GM10266 (cell line): ENCODE measurements at regions not wholly inside any gene's neighbourhood (a gene's known extent, or its start where the extent isn't known, plus 50 kb on each side); places are given as distances from the start of the nearest gene placed in this dataset.

Source experiments
- DNase-seq: peaks from one replicate; pipeline ENCODE4 v3.0.0; 2012; ENCODE audit errors: extremely low spot score
- CTCF ChIP-seq: IDR thresholded peaks from 2 replicates; pipeline ENCODE4 v1.5.1; 2012; ENCODE audit warnings: mild to moderate bottlenecking, low read depth; ENCODE audit not compliant: control insufficient read depth, insufficient read depth; ENCODE audit errors: missing control alignments

DNA sequence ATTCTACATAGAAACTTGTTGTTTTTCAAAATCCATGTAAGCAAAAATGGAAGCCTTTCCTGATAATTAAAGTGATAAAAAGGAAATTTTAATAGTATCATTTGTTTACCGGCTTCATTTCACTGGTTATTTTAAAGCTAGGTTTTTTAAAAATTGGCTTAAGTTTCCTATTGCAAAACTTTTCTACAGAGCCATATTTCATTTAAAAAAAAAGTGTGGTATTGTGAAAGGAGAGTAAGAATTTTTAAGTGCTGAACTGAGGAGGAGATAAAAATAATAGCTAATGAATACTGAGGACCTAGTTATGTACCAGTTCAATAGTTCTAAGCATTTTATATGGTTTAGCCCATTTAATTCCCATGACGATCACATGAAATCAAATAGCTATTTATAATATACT lies 172.2 kb upstream of the COL1A2 start:
- no peak for DNase-seq
- TF ChIP-seq CTCF, result no peak

DNA sequence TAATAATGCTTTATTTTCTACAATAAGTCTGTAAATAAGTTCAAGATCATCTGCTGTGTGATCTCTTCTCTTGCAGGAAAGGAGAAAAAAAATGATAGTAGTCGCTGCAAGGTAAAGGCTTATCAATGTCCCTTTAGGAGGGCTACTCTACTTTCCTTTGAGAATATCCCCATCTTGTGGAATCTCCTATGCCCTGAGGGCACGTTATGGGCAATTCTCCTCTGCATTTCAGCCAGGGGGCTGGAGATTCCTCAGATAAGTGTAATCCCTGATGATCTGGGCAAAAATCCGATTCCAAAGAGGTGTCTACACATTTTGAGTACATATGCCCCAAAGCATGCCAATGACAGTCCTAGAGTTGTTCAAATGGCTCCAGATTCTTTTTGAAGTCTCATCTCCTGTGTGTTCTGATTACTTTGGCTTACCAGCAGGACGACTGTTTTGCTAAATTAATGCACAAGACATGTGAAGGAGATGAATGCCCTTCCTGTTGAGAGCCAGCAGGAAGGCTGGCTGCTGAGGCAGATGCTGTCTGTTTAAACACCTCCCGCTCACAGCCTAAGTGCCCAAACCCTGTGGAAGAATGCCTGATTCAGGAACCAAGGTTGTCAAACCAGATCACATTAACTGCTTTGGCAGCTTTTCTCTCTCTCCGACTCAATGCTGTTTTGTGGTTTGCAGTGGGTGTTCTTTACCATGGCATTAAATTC lies 171.2 kb upstream of the COL1A2 start:
- peak; percentile 14 for DNase-seq
- peak; percentile 18 for TF ChIP-seq CTCF

GRCh38 chr7:94228223-94228622 lies 166.5 kb upstream of the COL1A2 start:
- no peak for TF ChIP-seq CTCF
- no peak for DNase-seq

- no peak for DNase-seq
- no peak for TF ChIP-seq CTCF
These were observed 166.0 kb upstream of the COL1A2 start for GRCh38 chr7:94228678-94229077.

DNA sequence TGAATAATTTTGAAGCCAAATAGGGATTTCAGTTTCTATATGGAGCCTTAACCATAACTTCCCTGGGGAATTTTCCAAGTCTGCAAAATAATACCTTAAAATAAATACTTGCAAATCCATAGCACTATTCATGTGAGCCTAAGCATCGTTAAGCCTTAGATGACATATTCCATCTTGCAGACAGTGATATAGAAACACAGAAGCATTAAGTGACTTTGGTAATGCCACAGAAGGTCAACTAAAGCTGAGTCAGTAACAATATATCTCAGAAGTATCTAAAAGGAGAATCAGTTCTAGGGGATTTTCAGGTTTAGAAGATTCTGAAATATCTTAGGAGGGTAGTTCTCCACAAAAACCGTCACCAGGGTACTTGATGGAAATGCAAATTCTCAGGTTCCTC lies 163.4 kb upstream of the COL1A2 start:
- no peak for DNase-seq
- no peak for TF ChIP-seq CTCF

GRCh38 chr7:94236960-94237359 lies 157.7 kb upstream of the COL1A2 start:
- DNase-seq, result no peak
- no peak for TF ChIP-seq CTCF

GRCh38 chr7:94237417-94237816 lies 157.3 kb upstream of the COL1A2 start:
- TF ChIP-seq CTCF, result no peak

More at GRCh38 chr7:94237417-94237816, 157.3 kb upstream of the COL1A2 start:
- DNase-seq, result no peak
